Hepatocyte (in vitro differentiated cells): ENCODE measurements at regions not wholly inside any gene's neighbourhood (a gene's known extent, or its start where the extent isn't known, plus 50 kb on each side); places are given as distances from the start of the nearest gene placed in this dataset.

Experiments used
- CTCF ChIP-seq: fragments of 200-600 bp; sonication (generic); IDR thresholded peaks from 2 replicates; pipeline ENCODE4 v1.5.1; 2016; ENCODE audit warnings: antibody characterized with exemption, mild to moderate bottlenecking; ENCODE audit not compliant: poor library complexity
- EZH2 ChIP-seq: fragments of 200-600 bp; sonication (generic); IDR thresholded peaks from 2 replicates; pipeline ENCODE4 v1.6.1; 2016; ENCODE audit warnings: antibody characterized with exemption, mild to moderate bottlenecking, borderline replicate concordance
- EZH2phosphoT487 ChIP-seq: fragments of 200-600 bp; sonication (generic); IDR thresholded peaks from one replicate; pipeline ENCODE4 v1.6.1; 2018; ENCODE audit warnings: antibody characterized with exemption, mild to moderate bottlenecking, low read depth, moderate library complexity; ENCODE audit not compliant: unreplicated experiment, severe bottlenecking

- TF ChIP-seq CTCF, result no peak
- TF ChIP-seq EZH2, result no peak
- TF ChIP-seq EZH2phosphoT487, result no peak
Measured at GRCh38 chr18:24605444-24605843, 145.0 kb downstream of the HRH4 start.
